ENCODE measurements at regions not wholly inside any gene's neighbourhood (a gene's known extent, or its start where the extent isn't known, plus 50 kb on each side); places are given as distances from the start of the nearest gene placed in this dataset.

GRCh38 chr2:208570066-208570465, 163.5 kb downstream of the PTH2R start:
- no peak for TF ChIP-seq EZH2 (IDR thresholded peaks at IDR 0.05; ENCODE audit: low read length, missing control alignments)
- no peak for TF ChIP-seq CTCF (conservative IDR thresholded peaks at IDR 0.05 in 1 of 2, IDR thresholded peaks at IDR 0.05 in 1 of 2; ENCODE audit: low read depth in 1 of 2, low read length in 2 of 2)
